CMK (cell line): ENCODE measurements at regions not wholly inside any gene's neighbourhood (a gene's known extent, or its start where the extent isn't known, plus 50 kb on each side); places are given as distances from the start of the nearest gene placed in this dataset.

Source experiments
- DNase-seq: peaks from one replicate; pipeline ENCODE4 v3.0.0-alpha.2; 2010; ENCODE audit warnings: low read depth

- DNase-seq: no peak
Observed at GRCh38 chr5:125293223-125293622, 546.8 kb upstream of the ZNF608 start.

- no peak for DNase-seq
Observed at GRCh38 chr5:125293726-125294125, 547.3 kb upstream of the ZNF608 start.

- no peak for DNase-seq
Observed at GRCh38 chr5:125294844-125295243, 548.4 kb upstream of the ZNF608 start.

- DNase-seq: no peak
Observed at GRCh38 chr5:125295405-125295872, 549.0 kb upstream of the ZNF608 start.

- DNase-seq: no peak
Observed at GRCh38 chr5:125298258-125298657, 551.8 kb upstream of the ZNF608 start.

GRCh38 chr5:125298746-125299379 is 552.4 kb upstream of the ZNF608 start:
- no peak for DNase-seq

GRCh38 chr5:125301711-125302110 is 555.3 kb upstream of the ZNF608 start:
- no peak for DNase-seq

DNA sequence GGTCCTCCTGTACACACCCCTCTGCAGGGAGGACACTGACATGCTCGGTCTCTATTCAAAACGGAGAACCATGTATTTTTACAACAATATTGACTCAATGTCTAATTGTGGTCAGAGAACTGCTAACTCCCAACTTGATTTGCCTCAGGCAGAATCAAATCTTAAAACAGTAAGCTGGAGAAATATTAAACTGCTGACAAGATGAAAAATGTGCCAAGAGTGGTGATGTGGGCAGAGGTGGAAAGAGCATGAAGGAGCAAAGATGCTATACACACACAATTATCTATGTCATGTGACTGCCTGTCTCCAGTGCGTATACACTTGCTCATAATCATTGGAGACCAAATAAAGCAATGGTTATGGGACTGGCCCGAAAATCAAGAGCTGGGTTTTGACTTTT is 556.1 kb upstream of the ZNF608 start:
- no peak for DNase-seq

GRCh38 chr5:125306741-125307140 is 560.3 kb upstream of the ZNF608 start:
- no peak for DNase-seq

- no peak for DNase-seq
Observed at GRCh38 chr5:125310749-125311148, 564.3 kb upstream of the ZNF608 start.

GRCh38 chr5:125311743-125312142 is 565.3 kb upstream of the ZNF608 start:
- no peak for DNase-seq

DNA sequence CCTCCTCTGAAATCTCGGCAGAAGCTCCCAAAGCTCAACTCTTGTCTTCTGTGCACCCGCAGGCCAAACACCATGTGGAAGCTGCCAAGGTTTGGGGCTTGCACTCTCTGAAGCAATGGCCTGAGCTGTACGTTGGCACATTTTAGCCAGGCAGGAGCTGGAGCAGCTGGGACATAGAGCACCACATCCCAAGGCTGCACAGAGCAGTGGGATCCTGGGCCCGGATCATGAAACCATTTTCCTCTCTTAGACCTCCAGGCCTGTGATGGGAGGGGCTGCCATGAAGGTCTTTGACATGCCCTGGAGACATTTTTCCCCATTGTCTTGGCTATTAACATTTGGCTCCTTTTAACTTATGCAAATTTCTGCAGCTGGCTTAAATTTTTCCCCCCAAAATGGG is 567.1 kb upstream of the ZNF608 start:
- no peak for DNase-seq

DNA sequence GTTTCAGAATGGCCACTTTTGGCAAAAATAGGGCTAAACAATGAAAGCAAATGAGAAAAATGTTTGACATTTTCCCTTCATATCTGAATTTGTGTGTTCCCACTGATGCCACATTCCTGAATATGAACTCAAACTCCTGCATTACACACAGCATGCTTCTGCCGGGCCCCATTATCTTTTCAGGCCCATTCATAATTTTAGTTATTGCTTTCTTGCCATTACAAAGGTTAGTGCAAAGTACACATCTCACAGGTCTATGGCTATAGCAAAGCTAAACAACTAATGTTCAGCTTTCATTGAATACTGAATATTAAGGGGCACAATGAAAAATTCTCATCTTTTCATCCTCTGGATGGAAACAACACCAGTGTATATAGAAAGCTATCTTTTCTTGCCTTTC is 568.9 kb upstream of the ZNF608 start:
- no peak for DNase-seq

DNA sequence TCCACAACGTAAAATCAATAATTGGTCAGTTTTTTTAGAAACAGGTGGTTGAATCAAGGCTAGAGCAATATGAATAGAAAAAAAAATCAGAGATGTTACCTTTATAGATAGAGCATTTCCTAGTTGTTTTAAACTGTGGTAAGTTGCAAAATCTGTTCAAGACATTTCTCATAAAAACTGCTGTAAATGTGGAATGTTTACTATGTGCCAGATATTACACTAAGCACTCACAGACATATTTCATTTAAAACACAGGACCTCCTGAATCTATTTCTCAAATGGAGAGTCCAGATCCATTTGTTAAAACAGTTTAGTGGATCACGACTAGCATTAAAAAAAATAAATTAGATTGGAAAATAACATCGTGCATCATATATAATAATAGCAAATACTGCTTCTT is 570.0 kb upstream of the ZNF608 start:
- DNase-seq: no peak

GRCh38 chr5:125316915-125317535 is 570.6 kb upstream of the ZNF608 start:
- no peak for DNase-seq

DNA sequence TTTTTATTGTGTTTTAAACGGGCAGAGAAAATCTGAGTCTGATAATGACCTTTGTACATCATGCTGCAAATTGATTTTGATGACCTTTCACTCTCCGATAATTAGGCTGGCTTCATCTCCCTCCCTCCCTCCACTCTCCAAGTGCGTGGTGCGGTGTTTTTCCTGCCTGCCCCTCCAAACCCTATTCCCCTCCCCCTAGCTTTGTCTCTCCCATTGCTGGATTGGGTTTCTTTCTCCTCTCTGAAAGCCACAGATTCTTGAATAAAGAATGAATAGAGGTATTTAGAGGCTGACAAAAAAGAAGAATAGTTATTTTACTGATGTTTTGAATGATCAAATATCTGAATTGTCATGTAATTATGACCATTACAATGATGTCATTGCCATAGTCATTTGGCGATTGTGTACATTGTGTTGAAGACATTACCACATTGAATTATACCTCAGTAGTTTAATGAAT is 571.1 kb upstream of the ZNF608 start:
- DNase-seq: no peak

DNA sequence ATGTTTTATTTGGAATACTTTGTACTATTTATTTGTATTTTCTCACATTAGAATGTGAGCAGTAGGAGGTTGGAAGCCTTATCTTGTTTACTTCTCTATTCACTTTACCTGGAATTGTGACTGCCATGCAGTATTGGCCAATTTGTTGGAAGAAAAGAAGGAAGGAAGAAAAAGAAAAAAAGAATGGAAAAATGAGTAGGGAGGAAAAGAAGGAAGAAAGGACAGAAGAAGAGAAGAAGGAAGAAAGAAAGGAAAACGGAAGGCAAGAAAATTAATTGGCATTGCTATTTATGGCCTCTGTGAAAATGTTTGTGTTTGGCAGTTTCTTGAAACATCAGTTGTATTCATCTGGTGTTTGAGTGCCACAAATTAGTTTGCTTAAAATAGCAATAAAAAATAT is 575.2 kb upstream of the ZNF608 start:
- no peak for DNase-seq

- no peak for DNase-seq
Observed at GRCh38 chr5:125323613-125324012, 577.2 kb upstream of the ZNF608 start.

DNA sequence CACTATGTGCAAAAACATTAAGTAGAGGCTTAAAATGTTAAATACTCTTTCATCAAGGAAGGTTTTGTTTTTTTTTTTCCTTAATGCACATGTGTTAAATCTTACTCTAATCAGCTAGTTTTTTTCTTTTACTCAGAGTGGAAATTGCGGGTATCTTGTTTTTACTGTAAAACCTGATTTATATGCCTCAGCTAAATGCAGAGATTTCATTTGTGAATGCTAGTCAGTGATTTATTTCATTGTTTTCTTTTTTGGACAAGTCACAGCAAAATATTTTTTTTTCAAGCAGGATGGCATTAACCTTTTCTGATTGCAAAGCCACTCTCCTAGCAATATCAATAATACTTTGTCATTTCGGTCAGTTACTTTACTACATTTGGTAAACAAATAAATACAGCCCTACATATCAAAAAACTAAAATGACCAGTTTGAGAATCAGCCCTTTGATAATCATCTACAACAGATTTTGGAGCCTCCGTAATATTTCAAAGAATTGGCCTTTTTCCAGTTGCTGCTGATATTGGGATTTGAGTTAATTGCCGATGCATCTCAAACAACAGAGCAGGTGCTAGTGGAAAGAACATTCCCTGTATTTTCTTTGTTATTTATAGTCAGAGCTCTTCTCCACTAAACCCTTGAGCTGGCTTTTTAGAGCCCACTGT is 579.2 kb upstream of the ZNF608 start:
- no peak for DNase-seq

DNA sequence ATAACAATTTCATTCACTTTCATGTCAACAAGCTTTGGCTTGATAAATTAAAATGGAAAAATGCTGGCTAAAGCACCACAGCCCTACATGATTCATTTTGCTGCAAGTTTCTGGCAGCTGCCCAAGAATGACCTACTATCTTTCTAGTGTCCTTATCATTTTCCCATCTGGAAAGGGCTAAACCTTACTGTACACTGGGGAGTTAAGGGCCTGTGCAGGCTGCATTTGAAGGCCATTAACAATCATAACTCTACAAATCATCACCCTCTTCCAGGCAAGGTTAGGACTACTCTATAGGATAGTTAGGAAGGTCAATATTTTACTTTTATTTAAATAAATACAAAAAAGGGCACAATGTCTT is 579.7 kb upstream of the ZNF608 start:
- no peak for DNase-seq

GRCh38 chr5:125327676-125328075 is 581.2 kb upstream of the ZNF608 start:
- no peak for DNase-seq

DNA sequence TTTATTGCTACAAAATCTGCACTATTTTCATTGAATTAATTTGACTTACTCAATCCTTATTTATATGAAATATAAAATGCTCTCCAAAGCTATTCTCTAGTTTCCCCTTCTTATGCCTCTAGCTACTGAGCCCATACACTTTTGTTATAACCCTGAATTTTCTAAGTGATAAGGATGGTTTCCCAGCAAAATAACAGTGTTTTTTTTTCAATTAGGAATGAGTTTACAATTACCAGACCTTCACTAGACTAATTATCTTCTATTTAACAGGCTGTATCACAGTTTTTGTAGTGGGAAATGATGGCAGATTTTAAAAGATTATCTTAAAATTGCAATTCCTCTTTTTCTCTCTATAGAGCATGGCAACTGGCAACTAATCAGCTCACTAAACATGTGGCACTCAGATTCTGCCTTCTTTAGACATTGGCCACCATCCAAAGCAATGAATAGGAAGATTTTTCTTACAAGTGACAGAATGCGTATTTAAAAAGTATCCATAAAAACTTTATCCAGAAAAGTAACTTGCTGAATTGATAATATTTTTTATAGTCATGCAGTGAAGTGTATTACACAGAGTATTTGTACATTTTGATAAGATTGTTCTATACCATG is 585.7 kb upstream of the ZNF608 start:
- DNase-seq: no peak

DNA sequence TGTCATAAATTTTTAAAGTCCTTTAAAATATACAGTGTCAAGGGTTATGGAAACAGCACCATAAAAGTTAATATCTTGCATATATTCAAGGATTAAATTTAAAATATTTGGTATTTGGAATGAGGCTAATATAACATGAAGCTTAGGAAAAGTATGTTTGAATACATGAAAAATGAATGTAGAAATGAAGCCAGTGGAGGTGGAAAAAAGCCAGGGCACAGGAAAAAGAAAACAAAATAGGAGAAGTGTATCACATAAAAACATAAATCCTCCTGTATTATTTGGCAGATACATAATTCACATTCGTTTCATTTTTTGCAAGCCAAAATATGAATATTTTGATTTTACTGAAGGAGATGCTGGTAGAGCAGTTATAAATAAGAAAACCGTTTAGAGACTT is 587.0 kb upstream of the ZNF608 start:
- no peak for DNase-seq
